NCI-H774 (cell line): ENCODE measurements at regions not wholly inside any gene's neighbourhood (a gene's known extent, or its start where the extent isn't known, plus 50 kb on each side); places are given as distances from the start of the nearest gene placed in this dataset.
"Not testable (repeated sequence)": the region's sequence is repeated elsewhere in the genome, so short reads cannot be mapped to it uniquely, and the experiment has no call there.

Experiments used
- DNase-seq: peaks from one replicate; lab custom pipeline; 2025; lab: John Stamatoyannopoulos, UW

DNA sequence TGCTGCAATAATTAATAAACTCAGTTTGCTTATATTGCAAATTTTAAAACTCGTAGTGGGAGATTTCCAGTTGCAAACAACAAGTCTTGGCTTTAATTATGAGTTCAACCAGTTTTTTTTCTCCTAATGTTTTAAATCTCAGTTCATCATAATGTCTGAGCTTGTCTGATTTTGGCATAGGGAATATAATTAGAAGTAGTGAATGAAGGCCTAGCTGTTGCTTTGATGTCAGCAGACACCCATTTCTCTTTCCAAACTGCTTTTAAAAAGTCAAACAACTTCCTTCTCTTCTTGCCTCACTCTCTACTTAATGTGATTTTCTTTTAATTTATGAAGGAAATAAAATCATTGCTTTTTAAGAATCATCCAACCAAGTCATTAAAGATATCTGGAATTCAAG lies 1462.1 kb downstream of the DPP10 start:
- DNase-seq, result no peak

- DNase-seq, result no peak
These were observed 1466.3 kb downstream of the DPP10 start for GRCh38 chr2:115908731-115909130.

DNA sequence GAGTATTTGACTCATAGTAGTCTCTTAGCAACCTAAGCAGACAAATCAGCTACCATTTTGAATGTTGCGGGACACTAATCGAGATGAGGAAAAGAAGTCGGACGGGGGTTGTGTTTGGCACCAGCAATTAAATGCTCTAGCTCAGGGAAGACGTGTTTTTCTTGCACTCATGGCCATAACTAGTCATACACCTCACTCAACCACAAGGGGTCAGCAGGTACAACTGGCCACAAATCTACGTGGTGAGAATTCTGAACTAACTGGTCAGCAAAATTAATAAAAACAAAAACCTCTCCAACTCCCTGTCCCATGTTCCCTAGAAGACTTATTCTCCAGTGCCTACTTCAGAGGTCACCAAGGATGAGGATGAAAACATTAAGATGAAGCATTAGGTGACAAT lies 1467.8 kb downstream of the DPP10 start:
- DNase-seq, result no peak

GRCh38 chr2:115913921-115914320 lies 1471.5 kb downstream of the DPP10 start:
- no peak for DNase-seq

- DNase-seq, result no peak
These were observed 1479.1 kb downstream of the DPP10 start for GRCh38 chr2:115921541-115921940.

- no peak for DNase-seq
These were observed 1497.5 kb downstream of the DPP10 start for GRCh38 chr2:115939902-115940301.

GRCh38 chr2:115942800-115943199 lies 1500.4 kb downstream of the DPP10 start:
- DNase-seq, result no peak

GRCh38 chr2:115946341-115946740 lies 1503.9 kb downstream of the DPP10 start:
- DNase-seq, result no peak

GRCh38 chr2:115946891-115947290 lies 1504.5 kb downstream of the DPP10 start:
- DNase-seq, result no peak

- DNase-seq, result no peak
These were observed 1534.5 kb downstream of the DPP10 start for GRCh38 chr2:115976916-115977315.

GRCh38 chr2:115999039-115999438 lies 1556.6 kb downstream of the DPP10 start:
- no peak for DNase-seq

DNA sequence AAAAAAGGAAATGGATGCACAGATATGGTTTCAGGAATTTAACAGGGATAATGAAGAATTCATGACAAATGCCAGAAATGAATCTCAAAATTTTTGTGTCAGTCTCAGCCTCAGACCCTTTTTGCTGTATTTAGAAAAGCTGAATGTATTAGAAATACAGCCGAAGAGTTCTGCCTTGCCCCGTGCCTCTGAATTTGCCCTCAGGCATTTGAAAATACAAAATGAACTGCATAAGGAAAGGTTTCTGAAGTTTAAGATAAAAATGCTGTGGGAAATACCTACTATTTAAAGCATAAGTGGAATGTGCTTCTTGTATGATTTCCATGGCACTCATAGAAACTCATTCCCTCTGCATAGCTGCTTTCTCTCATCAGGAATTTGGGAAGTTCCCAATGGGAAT lies 1580.6 kb downstream of the DPP10 start:
- DNase-seq, result no peak

DNA sequence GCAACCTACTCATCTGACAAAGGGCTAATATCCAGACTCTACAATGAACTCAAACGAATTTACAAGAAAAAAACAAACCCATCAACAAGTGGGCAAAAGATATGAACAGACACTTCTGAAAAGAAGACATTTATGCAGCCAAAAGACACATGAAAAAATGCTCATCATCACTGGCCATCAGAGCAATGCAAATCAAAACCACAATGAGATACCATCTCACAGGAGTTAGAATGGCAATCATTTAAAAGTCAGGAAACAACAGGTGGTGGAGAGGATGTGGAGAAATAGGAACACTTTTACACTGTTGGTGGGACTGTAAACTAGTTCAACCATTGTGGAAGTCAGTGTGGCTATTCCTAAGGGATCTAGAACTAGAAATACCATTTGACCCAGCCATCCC lies 1596.3 kb downstream of the DPP10 start:
- not testable (repeated sequence) for DNase-seq

- no peak for DNase-seq
These were observed 1600.1 kb downstream of the DPP10 start for GRCh38 chr2:116042530-116042929.

DNA sequence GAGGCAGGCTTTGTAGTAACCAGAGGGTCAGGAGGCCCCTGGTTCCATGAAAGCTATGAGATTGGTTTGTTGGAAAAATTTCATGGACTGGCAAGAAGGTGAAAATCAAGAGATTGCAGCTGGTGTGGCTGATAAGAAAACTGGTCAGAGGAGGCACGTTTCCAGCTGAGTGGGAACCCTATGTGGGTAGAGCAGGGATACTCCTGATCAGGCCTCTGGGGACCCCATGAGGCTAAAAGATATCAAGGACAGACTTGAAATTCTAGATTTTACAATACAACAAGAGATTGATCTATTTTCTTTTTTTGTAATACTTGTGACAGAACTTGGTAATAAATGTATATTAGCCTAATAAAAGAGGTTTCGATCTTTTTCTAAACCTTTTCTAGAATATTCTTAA lies 1615.1 kb downstream of the DPP10 start:
- no peak for DNase-seq

- no peak for DNase-seq
These were observed 1618.6 kb downstream of the DPP10 start for GRCh38 chr2:116061023-116061422.

DNA sequence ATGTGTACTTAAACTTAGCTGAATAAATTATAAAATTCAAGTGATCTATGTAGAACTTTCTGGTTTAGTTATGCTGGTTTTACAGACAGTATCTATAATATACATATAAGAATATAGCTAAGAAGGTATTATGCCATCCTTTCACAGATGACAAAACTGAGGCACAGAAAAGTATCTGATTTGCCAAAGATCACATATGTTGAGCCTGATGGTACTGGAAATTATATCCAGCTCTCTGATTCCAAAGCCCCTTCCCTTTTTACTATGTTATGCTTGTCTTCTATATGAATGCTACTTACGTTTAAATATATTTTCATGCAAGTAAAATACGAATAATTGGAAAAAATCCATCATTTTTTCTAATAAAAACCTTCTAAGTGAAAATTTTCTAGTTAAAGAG lies 1631.3 kb downstream of the DPP10 start:
- DNase-seq, result no peak

DNA sequence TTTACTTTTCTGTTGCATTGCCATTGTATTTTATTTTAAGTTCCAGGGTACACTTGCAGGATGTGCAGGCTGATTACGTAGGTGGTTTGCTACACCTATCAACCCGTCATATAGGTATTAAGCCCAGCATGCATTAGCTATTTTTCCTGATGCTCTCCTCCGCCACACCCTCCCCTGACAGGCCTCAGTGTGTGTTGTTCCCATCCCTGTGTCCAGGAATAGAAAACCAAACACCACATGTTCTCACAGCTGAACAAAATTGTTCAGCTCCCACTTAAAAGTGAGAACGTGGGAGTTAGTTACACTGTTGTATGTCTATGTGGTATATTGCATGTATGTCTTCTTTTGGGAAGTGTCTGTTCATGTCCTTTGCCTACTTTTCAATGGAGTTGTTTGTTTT lies 1631.7 kb downstream of the DPP10 start:
- no peak for DNase-seq

DNA sequence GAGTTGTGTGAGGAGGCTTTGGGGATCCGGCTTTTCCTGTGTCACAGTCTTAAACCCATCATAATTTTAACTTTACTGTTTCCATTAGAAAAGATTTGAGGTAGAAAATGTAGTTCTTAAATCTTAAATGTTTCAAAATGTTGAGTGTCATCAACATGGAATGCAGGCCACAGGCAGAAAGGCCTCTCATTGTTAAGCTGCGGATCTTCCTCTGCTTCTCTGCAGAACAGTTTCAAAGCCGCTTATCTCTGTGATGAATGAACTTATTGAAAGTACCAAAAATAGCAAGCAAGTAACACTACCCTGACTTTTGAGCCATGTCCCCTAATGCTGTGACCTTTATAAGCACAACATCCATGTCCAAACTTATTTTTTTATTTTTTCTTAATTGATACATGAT lies 1645.8 kb downstream of the DPP10 start:
- DNase-seq, result no peak

DNA sequence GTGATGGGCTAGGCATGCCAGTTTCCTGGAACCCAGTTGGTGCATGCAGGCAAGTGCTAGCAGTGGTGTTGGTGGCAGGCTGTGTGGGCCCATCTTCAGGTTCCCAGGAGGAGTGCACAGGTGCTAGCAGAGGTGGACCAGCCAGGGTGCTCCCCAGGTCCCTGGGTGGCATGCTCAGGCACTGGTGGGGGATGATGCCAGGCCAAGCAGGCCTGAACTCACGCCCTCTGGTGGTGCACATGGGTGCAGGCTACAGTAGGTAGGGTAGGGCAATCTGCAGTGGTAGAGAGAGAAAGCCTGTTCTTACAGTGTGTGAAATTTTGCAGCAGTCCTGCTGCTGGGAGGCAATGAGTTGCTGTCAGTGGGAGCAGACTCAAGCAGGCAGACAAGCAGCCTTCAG lies 1651.8 kb downstream of the DPP10 start:
- no peak for DNase-seq

- DNase-seq, result no peak
These were observed 1653.2 kb downstream of the DPP10 start for GRCh38 chr2:116095636-116096035.

GRCh38 chr2:116098049-116098448 lies 1655.6 kb downstream of the DPP10 start:
- no peak for DNase-seq

DNA sequence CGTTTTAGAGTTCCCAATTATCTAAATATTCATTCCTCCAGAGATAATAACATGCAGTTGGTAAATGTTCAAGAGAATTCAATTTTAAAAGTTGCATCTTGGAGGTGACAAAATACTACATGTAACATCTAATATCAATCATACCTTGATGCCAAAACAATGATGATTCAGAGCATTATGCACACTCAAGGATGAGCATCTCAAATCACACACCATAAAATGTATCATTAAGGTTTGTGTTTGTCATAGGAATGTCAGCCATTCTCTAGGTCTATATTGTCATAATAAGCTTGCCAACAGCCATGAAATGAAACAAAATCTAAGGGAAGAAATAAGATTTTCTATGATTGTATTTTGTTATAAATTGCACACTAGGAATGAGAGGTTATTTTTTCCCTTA lies 1667.0 kb downstream of the DPP10 start:
- no peak for DNase-seq

- DNase-seq, result no peak
These were observed 1675.4 kb downstream of the DPP10 start for GRCh38 chr2:116117845-116118244.

GRCh38 chr2:116132833-116133232 lies 1681.7 kb upstream of the DDX18 start:
- no peak for DNase-seq
